B cell (primary cell): ENCODE measurements at regions not wholly inside any gene's neighbourhood (a gene's known extent, or its start where the extent isn't known, plus 50 kb on each side); places are given as distances from the start of the nearest gene placed in this dataset.
"Not testable (repeated sequence)": the region's sequence is repeated elsewhere in the genome, so short reads cannot be mapped to it uniquely, and the experiment has no call there.

Experiments
- ATAC-seq: fragments of 200-7000 bp; cut with Tn5 transposase; one replicate; pipeline ENCODE4 v1.10.0; 2021; ENCODE audit warnings: low read depth, mild to moderate bottlenecking, moderate number of reproducible peaks, moderate library complexity
- CTCF ChIA-PET: fragments of 350-600 bp; sonication (Branson Sonifier 250); formaldehyde crosslinking; loops from one replicate; lab custom pipeline; 2021; ENCODE audit warnings: antibody characterized with exemption, inconsistent platforms; lab: Charles Lee
- POLR2A ChIA-PET: fragments of 350-600 bp; sonication (Branson Sonifier 250); formaldehyde crosslinking; loops from one replicate; lab custom pipeline; 2021; ENCODE audit warnings: antibody characterized with exemption; lab: Charles Lee
- DNase-seq: peaks from one replicate; pipeline ENCODE4 v3.0.0; 2013
- H2AFZ ChIP-seq: 2 replicates; pipeline ENCODE4 v1.6.1; 2012; ENCODE audit warnings: mild to moderate bottlenecking, low read depth, low read length; ENCODE audit not compliant: insufficient read depth, poor library complexity, severe bottlenecking
- H3K27ac ChIP-seq, 2 donors: 1 replicate in 1 of 2; 2 replicates in 1 of 2; pipeline ENCODE4 v1.5.1; 2012 to 2013; ENCODE audit warnings: low read length in 2 of 2, mild to moderate bottlenecking in 2 of 2, moderate library complexity in 1 of 2
- H3K27me3 ChIP-seq, 4 experiments: fragments of 200-600 bp in 1 of 4; sonication (generic) in 1 of 4; replicated peaks in 1 of 4; 1 replicate in 2 of 4; 2 replicates in 2 of 4; pipeline versions ENCODE4 v1.6.1 to v1.7.0; 2013 to 2016; ENCODE audit warnings: low read length in 3 of 4, mild to moderate bottlenecking in 2 of 4, mixed read lengths in 1 of 4, moderate library complexity in 1 of 4; ENCODE audit not compliant: insufficient read depth in 4 of 4, control insufficient read depth in 3 of 4; ENCODE audit errors: control extremely low read depth in 1 of 4
- H3K36me3 ChIP-seq, 2 experiments: replicated peaks in 1 of 2; 1 replicate in 1 of 2; 2 replicates in 1 of 2; pipeline versions ENCODE4 v1.6.1 to v1.7.1; 2013; ENCODE audit warnings: low read length in 1 of 2; ENCODE audit not compliant: insufficient read depth in 2 of 2, control insufficient read depth in 1 of 2; ENCODE audit errors: control extremely low read depth in 1 of 2, extremely low read depth in 1 of 2
- H3K4me1 ChIP-seq, 2 donors: fragments of 200-600 bp in 1 of 2; sonication (generic) in 1 of 2; 1 replicate in 1 of 2; 2 replicates in 1 of 2; pipeline versions ENCODE4 v1.5.1 to v1.6.1; 2013 to 2017; ENCODE audit warnings: low read length in 2 of 2; ENCODE audit not compliant: control insufficient read depth in 2 of 2, insufficient read depth in 2 of 2
- H3K4me2 ChIP-seq: replicated peaks from 2 replicates; pipeline ENCODE3; 2012; ENCODE audit warnings: mild to moderate bottlenecking, low read depth, low read length; ENCODE audit not compliant: poor library complexity, severe bottlenecking
- H3K4me3 ChIP-seq, 5 experiments: fragments of 200-600 bp in 1 of 5; sonication (generic) in 1 of 5; 1 replicate in 3 of 5; 2 replicates in 2 of 5; pipeline versions ENCODE4 v1.5.1 to v1.7.0; 2011 to 2016; ENCODE audit warnings: low read length in 4 of 5, mild to moderate bottlenecking in 4 of 5, low read depth in 2 of 5, control low read depth in 1 of 5, moderate library complexity in 1 of 5; ENCODE audit not compliant: insufficient read depth in 1 of 5; ENCODE audit errors: control extremely low read depth in 1 of 5, extremely low read depth in 1 of 5
- H3K79me2 ChIP-seq: fragments of 200-600 bp; sonication (generic); one replicate; pipeline ENCODE4 v1.6.0; 2016; ENCODE audit warnings: low read length; ENCODE audit not compliant: control insufficient read depth, insufficient read depth
- H3K9ac ChIP-seq: fragments of 200-600 bp; sonication (generic); 2 replicates; pipeline ENCODE4 v1.6.1; 2017; ENCODE audit warnings: mild to moderate bottlenecking, low read length, moderate library complexity
- H3K9me3 ChIP-seq, 3 donors: one replicate each; pipeline versions ENCODE4 v1.6.1 to v1.7.1; 2013; ENCODE audit warnings: low read length in 2 of 3; ENCODE audit not compliant: control insufficient read depth in 2 of 3, insufficient read depth in 1 of 3; ENCODE audit errors: control extremely low read depth in 1 of 3
- H4K20me1 ChIP-seq: 2 replicates; pipeline ENCODE4 v1.6.0; 2012; ENCODE audit warnings: mild to moderate bottlenecking, low read length; ENCODE audit not compliant: insufficient read depth, control insufficient read depth, poor library complexity, severe bottlenecking
- H3K27ac Mint-ChIP-seq: one replicate; pipeline ENCODE4 v1.8.0; 2021; ENCODE audit warnings: mixed read lengths
- H3K27me3 Mint-ChIP-seq: one replicate; pipeline ENCODE4 v1.8.0; 2021; ENCODE audit warnings: mixed read lengths
- H3K4me1 Mint-ChIP-seq: one replicate; pipeline ENCODE4 v1.8.0; 2021; ENCODE audit warnings: mixed read lengths
- H3K4me3 Mint-ChIP-seq: one replicate; pipeline ENCODE4 v1.8.0; 2021; ENCODE audit warnings: mixed read lengths
- H3K9me3 Mint-ChIP-seq: one replicate; pipeline ENCODE4 v1.8.0; 2022; ENCODE audit warnings: mixed read lengths; ENCODE audit not compliant: insufficient read depth
- EZH2 ChIP-seq: IDR thresholded peaks from 2 replicates; pipeline ENCODE4 v1.6.1; 2012; ENCODE audit warnings: borderline replicate concordance, low read depth, mild to moderate bottlenecking, moderate library complexity, low read length; ENCODE audit not compliant: insufficient read depth, poor library complexity, severe bottlenecking
- WGBS: methylation state at CpG from one replicate; pipeline ENCODE4 v1.1.5; 2013; ENCODE audit warnings: missing lambda C conversion rate; ENCODE audit not compliant: insufficient coverage; 5-methylcytosine and 5-hydroxymethylcytosine counted together
- intact Hi-C: fragments of 100-400 bp; cut with micrococcal nuclease; formaldehyde crosslinking; loops from one replicate; pipeline ENCODE4 v1.10.0; 2022
- TF ChIP-seq, protein P1 (sequence below): fragments of 200-600 bp; IDR thresholded peaks from one replicate; pipeline ENCODE4 v1.8.0; 2022; ENCODE audit warnings: antibody characterized with exemption, mild to moderate bottlenecking

DNA sequence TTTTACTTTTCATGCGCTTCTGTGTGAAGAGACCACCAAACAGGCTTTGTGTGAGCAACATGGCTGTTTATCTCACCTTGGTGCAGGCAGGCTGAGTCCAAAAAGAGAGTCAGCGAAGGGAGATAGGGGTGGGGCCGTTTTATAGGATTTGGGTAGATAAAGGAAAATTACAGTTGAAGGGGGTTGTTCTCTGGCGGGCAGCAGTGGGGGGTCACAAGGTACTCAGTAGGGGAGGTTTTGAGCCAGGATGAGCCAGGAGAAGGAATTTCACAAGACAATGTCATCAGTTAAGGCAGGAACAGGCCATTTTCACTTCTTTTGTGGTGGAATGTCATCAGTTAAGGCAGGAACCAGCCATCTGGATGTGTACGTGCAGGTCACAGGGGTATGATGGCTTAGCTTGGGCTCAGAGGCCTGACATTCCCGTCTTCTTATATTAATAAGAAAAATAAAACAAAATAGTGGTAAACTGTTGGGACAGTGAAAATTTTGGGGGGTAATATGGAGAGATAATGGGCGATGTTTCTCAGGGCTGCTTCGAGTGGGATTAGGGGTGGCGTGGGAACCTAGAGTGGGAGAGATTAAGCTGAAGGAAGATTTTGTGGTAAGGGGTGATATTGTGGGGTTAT is 670.0 kb downstream of the SUCLG1 start:
- intact Hi-C loops, H3K27me3 ChIP-seq, H3K9ac ChIP-seq, ATAC-seq, H3K27me3 Mint-ChIP-seq, H3K4me3 ChIP-seq, H3K4me3 Mint-ChIP-seq, CTCF ChIA-PET, H3K36me3 ChIP-seq, H3K4me1 ChIP-seq, DNase-seq, H2AFZ ChIP-seq, H4K20me1 ChIP-seq, H3K9me3 Mint-ChIP-seq, POLR2A ChIA-PET, H3K4me2 ChIP-seq, H3K79me2 ChIP-seq, H3K9me3 ChIP-seq, H3K27ac Mint-ChIP-seq, H3K4me1 Mint-ChIP-seq, H3K27ac ChIP-seq: not testable (repeated sequence)
- WGBS, result 95% methylated on average over 4 of the region's 9 CpGs

DNA sequence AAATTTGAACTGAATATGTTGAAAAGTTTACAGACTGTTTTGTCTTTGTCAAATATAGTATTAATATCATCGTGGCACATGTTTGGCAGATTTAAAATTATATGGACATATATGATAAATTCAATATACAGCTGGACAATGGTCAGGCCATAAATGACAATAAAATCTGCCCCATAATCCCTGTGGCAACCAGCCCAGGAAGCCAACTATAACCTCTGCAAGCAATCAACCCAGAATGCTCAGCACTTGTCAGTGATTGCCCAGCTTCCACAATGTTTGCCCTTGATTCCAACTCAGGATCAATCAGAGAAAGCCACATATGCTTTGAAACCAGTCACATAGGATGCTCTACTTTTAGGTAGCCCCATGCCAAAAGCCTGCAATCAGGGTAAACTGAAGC is 671.9 kb downstream of the SUCLG1 start:
- DNase-seq, result no peak
- Histone ChIP-seq H2AFZ (no peak overlapping the region), H3K4me3 (no peak overlapping the region), H3K36me3 (no peaks in the 10 kb centered on the region), H4K20me1 (no peaks in the 10 kb centered on the region), H3K9me3 (no peaks in the 10 kb centered on the region), H3K9ac (no peak overlapping the region), H3K4me2 (no peak overlapping the region), H3K27ac (no peak overlapping the region), H3K27me3 (no peaks in the 10 kb centered on the region), H3K4me1 (no peaks in the 10 kb centered on the region), H3K79me2 (no peaks in the 10 kb centered on the region)
- WGBS, result no CpG with 5 or more reads among the region's 1 CpG
- intact Hi-C loops, result no loop called here
- no peak for ATAC-seq
- Mint-ChIP-seq H3K4me3 (no peak overlapping the region), H3K27me3 (no peaks in the 10 kb centered on the region), H3K27ac (no peak overlapping the region), H3K4me1 (no peaks in the 10 kb centered on the region), H3K9me3 (no peaks in the 10 kb centered on the region)
- TF ChIP-seq, protein P1, sequence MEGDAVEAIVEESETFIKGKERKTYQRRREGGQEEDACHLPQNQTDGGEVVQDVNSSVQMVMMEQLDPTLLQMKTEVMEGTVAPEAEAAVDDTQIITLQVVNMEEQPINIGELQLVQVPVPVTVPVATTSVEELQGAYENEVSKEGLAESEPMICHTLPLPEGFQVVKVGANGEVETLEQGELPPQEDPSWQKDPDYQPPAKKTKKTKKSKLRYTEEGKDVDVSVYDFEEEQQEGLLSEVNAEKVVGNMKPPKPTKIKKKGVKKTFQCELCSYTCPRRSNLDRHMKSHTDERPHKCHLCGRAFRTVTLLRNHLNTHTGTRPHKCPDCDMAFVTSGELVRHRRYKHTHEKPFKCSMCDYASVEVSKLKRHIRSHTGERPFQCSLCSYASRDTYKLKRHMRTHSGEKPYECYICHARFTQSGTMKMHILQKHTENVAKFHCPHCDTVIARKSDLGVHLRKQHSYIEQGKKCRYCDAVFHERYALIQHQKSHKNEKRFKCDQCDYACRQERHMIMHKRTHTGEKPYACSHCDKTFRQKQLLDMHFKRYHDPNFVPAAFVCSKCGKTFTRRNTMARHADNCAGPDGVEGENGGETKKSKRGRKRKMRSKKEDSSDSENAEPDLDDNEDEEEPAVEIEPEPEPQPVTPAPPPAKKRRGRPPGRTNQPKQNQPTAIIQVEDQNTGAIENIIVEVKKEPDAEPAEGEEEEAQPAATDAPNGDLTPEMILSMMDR, result no peak
- TF ChIP-seq EZH2, result no peak
- ChIA-PET POLR2A (no interaction called here), CTCF (no interaction called here)
